CD14-positive monocyte (primary cell): ENCODE measurements at regions not wholly inside any gene's neighbourhood (a gene's known extent, or its start where the extent isn't known, plus 50 kb on each side); places are given as distances from the start of the nearest gene placed in this dataset.

Experiments
- DNase-seq, 3 donors: peaks; one replicate each; pipeline ENCODE4 v3.0.0-alpha.2; 2011 to 2022
- H2AFZ ChIP-seq: 2 replicates; pipeline ENCODE4 v1.6.0; 2012; ENCODE audit warnings: mild to moderate bottlenecking, low read depth, low read length, inconsistent platforms; ENCODE audit not compliant: insufficient read depth, poor library complexity, severe bottlenecking
- H3K27ac ChIP-seq, 2 donors: 1 replicate in 1 of 2; 2 replicates in 1 of 2; pipeline ENCODE4 v1.5.1; 2012 to 2013; ENCODE audit warnings: low read length in 2 of 2, control low read depth in 1 of 2, inconsistent platforms in 1 of 2, low read depth in 1 of 2, mild to moderate bottlenecking in 1 of 2
- H3K27me3 ChIP-seq, 2 donors: one replicate each; pipeline versions ENCODE4 v1.6.0 to v1.6.1; 2011 to 2013; ENCODE audit warnings: low read length in 2 of 2; ENCODE audit not compliant: control insufficient read depth in 2 of 2, insufficient read depth in 2 of 2
- H3K36me3 ChIP-seq, 2 donors: replicated peaks in 1 of 2; 1 replicate in 1 of 2; 2 replicates in 1 of 2; pipeline versions ENCODE4 v1.5.1 to v1.6.1; 2012 to 2013; ENCODE audit warnings: low read length in 2 of 2, control low read depth in 1 of 2, inconsistent platforms in 1 of 2, mild to moderate bottlenecking in 1 of 2; ENCODE audit not compliant: insufficient read depth in 2 of 2, control insufficient read depth in 1 of 2
- H3K4me1 ChIP-seq, 2 donors: 1 replicate in 1 of 2; 2 replicates in 1 of 2; pipeline versions ENCODE4 v1.5.1 to v1.6.1; 2012 to 2013; ENCODE audit warnings: low read length in 2 of 2, control low read depth in 1 of 2, inconsistent platforms in 1 of 2, mild to moderate bottlenecking in 1 of 2, moderate library complexity in 1 of 2; ENCODE audit not compliant: insufficient read depth in 2 of 2, control insufficient read depth in 1 of 2
- H3K4me2 ChIP-seq: replicated peaks from 2 replicates; pipeline ENCODE3; 2012; ENCODE audit warnings: low read length, moderate library complexity, mild to moderate bottlenecking; ENCODE audit not compliant: poor library complexity, severe bottlenecking; ENCODE audit errors: extremely low read depth
- H3K4me3 ChIP-seq, 3 experiments: fragments of 200-600 bp in 1 of 3; sonication (generic) in 1 of 3; replicated peaks in 1 of 3; 1 replicate in 2 of 3; 2 replicates in 1 of 3; pipeline ENCODE4 v1.5.1; 2011 to 2013; ENCODE audit warnings: low read length in 3 of 3, mild to moderate bottlenecking in 3 of 3, control low read depth in 2 of 3, low read depth in 2 of 3, inconsistent platforms in 1 of 3, moderate library complexity in 1 of 3
- H3K79me2 ChIP-seq: 2 replicates; pipeline ENCODE4 v1.6.0; 2012; ENCODE audit warnings: mild to moderate bottlenecking, control low read depth, inconsistent platforms, low read length, moderate library complexity; ENCODE audit not compliant: insufficient read depth
- H3K9ac ChIP-seq: 2 replicates; pipeline ENCODE4 v1.6.0; 2017; ENCODE audit warnings: low read length, mild to moderate bottlenecking; ENCODE audit not compliant: insufficient read depth, poor library complexity, severe bottlenecking
- H3K9me3 ChIP-seq, 2 donors: replicated peaks in 1 of 2; 1 replicate in 1 of 2; 2 replicates in 1 of 2; pipeline versions ENCODE4 v1.5.1 to v1.6.1; 2012 to 2013; ENCODE audit warnings: low read length in 2 of 2, control low read depth in 1 of 2; ENCODE audit not compliant: control insufficient read depth in 1 of 2, insufficient read depth in 1 of 2
- H4K20me1 ChIP-seq: 2 replicates; pipeline ENCODE4 v1.6.0; 2012; ENCODE audit warnings: mild to moderate bottlenecking, low read length, control low read depth, moderate library complexity; ENCODE audit not compliant: insufficient read depth
- H3K27ac Mint-ChIP-seq, 7 donors: one replicate each; pipeline ENCODE4 v1.8.0; 2020; ENCODE audit warnings: mild to moderate bottlenecking in 7 of 7, mixed read lengths in 7 of 7, moderate library complexity in 6 of 7, inconsistent platforms in 2 of 7
- H3K27me3 Mint-ChIP-seq, 3 donors: one replicate each; pipeline ENCODE4 v1.8.0; 2021 to 2022; ENCODE audit warnings: low read depth in 3 of 3, mild to moderate bottlenecking in 3 of 3, mixed read lengths in 3 of 3, moderate library complexity in 3 of 3, inconsistent platforms in 1 of 3
- H3K36me3 Mint-ChIP-seq, 2 donors: one replicate each; pipeline ENCODE4 v1.8.0; 2020; ENCODE audit warnings: mixed read lengths in 2 of 2, inconsistent platforms in 1 of 2, mild to moderate bottlenecking in 1 of 2
- H3K4me1 Mint-ChIP-seq: one replicate; pipeline ENCODE4 v1.8.0; 2020; ENCODE audit warnings: mild to moderate bottlenecking, mixed read lengths
- H3K4me3 Mint-ChIP-seq, 2 donors: one replicate each; pipeline ENCODE4 v1.8.0; 2020; ENCODE audit warnings: mild to moderate bottlenecking in 2 of 2, mixed read lengths in 2 of 2, moderate library complexity in 1 of 2
- H3K9me3 Mint-ChIP-seq, 7 donors: one replicate each; pipeline ENCODE4 v1.8.0; 2020 to 2022; ENCODE audit warnings: mixed read lengths in 7 of 7, mild to moderate bottlenecking in 6 of 7, moderate library complexity in 6 of 7, inconsistent platforms in 2 of 7
- whole genome bisulfite sequencing: methylation state at CpG from one replicate; pipeline ENCODE4 v1.1.5; 2013; ENCODE audit warnings: missing lambda C conversion rate; ENCODE audit not compliant: insufficient coverage; 5-methylcytosine and 5-hydroxymethylcytosine counted together
- intact Hi-C, 2 donors: fragments of 100-400 bp; cut with micrococcal nuclease; formaldehyde crosslinking; loops; one replicate each; pipeline versions ENCODE4 v1.15.0 to v1.15.1; 2023
- TF ChIP-seq, protein P1 (sequence below): fragments of 200-600 bp; IDR thresholded peaks from one replicate; pipeline ENCODE4 v1.8.0; 2022; ENCODE audit warnings: antibody characterized with exemption, mild to moderate bottlenecking

DNA sequence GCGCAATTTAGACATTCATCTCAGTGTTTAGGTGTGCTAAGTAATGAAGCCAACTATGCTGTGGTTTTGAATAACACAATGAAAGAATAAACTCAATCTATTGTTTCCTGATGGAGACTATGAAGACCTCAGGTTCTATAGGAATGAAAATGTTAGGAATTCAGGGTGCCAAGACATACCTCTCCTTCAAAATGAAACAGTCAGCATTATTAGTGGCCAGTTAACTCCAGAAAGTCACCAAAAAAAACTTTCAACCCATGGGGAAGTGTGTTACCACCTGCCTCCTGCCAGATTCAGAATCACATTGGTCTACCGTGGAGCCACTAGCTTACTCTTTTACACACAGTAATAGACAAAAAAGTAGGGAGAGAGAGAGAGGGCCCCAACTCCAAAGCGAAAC is 352.9 kb downstream of the GABRG1 start:
- TF ChIP-seq, protein P1, sequence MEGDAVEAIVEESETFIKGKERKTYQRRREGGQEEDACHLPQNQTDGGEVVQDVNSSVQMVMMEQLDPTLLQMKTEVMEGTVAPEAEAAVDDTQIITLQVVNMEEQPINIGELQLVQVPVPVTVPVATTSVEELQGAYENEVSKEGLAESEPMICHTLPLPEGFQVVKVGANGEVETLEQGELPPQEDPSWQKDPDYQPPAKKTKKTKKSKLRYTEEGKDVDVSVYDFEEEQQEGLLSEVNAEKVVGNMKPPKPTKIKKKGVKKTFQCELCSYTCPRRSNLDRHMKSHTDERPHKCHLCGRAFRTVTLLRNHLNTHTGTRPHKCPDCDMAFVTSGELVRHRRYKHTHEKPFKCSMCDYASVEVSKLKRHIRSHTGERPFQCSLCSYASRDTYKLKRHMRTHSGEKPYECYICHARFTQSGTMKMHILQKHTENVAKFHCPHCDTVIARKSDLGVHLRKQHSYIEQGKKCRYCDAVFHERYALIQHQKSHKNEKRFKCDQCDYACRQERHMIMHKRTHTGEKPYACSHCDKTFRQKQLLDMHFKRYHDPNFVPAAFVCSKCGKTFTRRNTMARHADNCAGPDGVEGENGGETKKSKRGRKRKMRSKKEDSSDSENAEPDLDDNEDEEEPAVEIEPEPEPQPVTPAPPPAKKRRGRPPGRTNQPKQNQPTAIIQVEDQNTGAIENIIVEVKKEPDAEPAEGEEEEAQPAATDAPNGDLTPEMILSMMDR, result no peak
- H3K4me3 ChIP-seq, result no peak overlapping the region
- no peaks in the 10 kb centered on the region for H3K36me3 Mint-ChIP-seq
- H3K27ac ChIP-seq, result no peak overlapping the region
- H4K20me1 ChIP-seq, result no peaks in the 10 kb centered on the region
- H3K9ac ChIP-seq, result no peak overlapping the region
- H3K4me3 Mint-ChIP-seq, result no peak overlapping the region
- H3K79me2 ChIP-seq, result no peaks in the 10 kb centered on the region
- H3K36me3 ChIP-seq, result no peaks in the 10 kb centered on the region
- H3K4me1 Mint-ChIP-seq, result no peaks in the 10 kb centered on the region
- H3K27ac Mint-ChIP-seq, result no peak overlapping the region
- H2AFZ ChIP-seq, result no peak overlapping the region
- peaks cover 0 to 8% (median 1%) of the 10 kb centered on the region in 7 donors for H3K9me3 Mint-ChIP-seq
- no peak for DNase-seq
- no peaks in the 10 kb centered on the region for H3K4me1 ChIP-seq
- no peak overlapping the region for H3K4me2 ChIP-seq
- H3K27me3 ChIP-seq, result no peaks in the 10 kb centered on the region
- H3K9me3 ChIP-seq, result no peaks in the 10 kb centered on the region
- intact Hi-C loops, result no loop called here
- H3K27me3 Mint-ChIP-seq, result no peaks in the 10 kb centered on the region
- WGBS, result no CpG with 5 or more reads among the region's 3 CpGs

DNA sequence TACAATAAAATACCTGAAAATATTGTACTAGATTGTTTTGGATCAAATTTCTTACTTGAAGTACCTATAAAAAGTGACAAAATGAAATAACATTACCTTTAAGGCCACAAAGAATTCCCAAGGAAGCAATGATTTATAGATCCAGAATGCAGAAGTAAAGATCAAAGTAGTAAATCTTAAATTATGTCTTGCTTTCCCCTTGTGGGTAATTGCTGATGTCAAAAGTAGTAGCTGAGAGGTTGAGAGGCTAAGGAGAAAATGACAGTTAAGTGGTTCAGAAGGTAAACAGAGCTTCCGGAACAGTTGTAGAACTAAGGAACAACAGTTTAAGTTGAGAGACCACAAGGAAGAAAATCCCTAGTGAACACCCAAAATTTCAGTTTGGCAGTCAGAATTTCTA is 358.3 kb downstream of the GABRG1 start:
- Histone ChIP-seq H3K4me1 (no peaks in the 10 kb centered on the region), H3K27me3 (no peaks in the 10 kb centered on the region), H2AFZ (no peak overlapping the region), H3K9me3 (peaks cover 3 to 8% of the 10 kb centered on the region in 2 donors), H4K20me1 (no peaks in the 10 kb centered on the region), H3K36me3 (no peaks in the 10 kb centered on the region), H3K27ac (no peak overlapping the region), H3K4me3 (no peak overlapping the region), H3K9ac (no peak overlapping the region), H3K4me2 (no peak overlapping the region), H3K79me2 (no peaks in the 10 kb centered on the region)
- intact Hi-C loops, result no loop called here
- peaks cover 4 to 21% (median 10%) of the 10 kb centered on the region in 7 donors for H3K9me3 Mint-ChIP-seq
- WGBS, result no CpG with 5 or more reads among the region's 1 CpG
- no peak for DNase-seq
- H3K27ac Mint-ChIP-seq, result no peak overlapping the region
- no peaks in the 10 kb centered on the region for H3K4me1 Mint-ChIP-seq
- no peaks in the 10 kb centered on the region for H3K27me3 Mint-ChIP-seq
- no peak overlapping the region for H3K4me3 Mint-ChIP-seq
- TF ChIP-seq, protein P1, result no peak
- H3K36me3 Mint-ChIP-seq, result no peaks in the 10 kb centered on the region
